Breast epithelium (tissue), 3 donors: ENCODE measurements at regions not wholly inside any gene's neighbourhood (a gene's known extent, or its start where the extent isn't known, plus 50 kb on each side); places are given as distances from the start of the nearest gene placed in this dataset.

Source experiments
- POLR2AphosphoS5 ChIP-seq, 3 donors: sonication (generic); formaldehyde crosslinking; IDR thresholded peaks; one replicate each; pipeline ENCODE4 v1.6.1; 2017; ENCODE audit warnings: antibody characterized with exemption in 3 of 3
- TF ChIP-seq, protein P1 (sequence below), 3 donors: fragments of 450-650 bp; IDR thresholded peaks; one replicate each; pipeline ENCODE4 v1.5.1; 2016 to 2017; ENCODE audit warnings: antibody characterized with exemption in 3 of 3, mild to moderate bottlenecking in 3 of 3, moderate library complexity in 3 of 3

DNA sequence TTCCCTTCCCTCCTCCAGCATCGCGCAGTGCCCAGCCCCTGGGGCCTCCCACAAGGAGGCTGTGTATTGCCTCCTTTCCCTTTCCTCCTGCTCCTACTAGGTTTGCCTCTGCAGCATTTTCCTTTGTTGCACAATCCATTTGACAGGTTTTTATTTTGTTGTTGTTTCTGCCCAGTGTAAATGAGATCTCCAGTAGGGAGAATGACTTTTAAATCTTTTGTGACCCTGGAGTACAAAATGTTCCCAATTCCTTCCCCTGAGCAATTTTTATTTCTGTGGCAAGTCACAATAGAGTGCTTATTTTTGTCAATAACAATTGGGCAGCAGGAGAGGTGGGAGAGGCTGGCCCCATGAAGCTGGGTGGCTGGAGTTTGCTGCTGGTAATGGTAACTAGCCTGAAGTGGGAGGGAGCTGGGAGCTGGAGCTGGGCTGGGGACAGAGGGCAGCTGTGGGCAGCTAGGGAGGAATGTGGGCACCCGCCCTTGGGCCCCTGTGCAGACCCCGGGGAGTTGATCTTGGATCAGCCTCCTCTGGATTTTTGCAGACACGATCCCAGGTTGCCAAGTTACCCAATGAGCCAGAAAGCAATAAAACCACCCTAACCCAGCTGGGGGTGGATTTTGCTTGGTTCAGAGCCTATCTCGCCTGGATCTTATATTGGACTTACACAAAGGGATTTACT, 160.1 kb downstream of the KTN1 start:
- TF ChIP-seq, protein P1, sequence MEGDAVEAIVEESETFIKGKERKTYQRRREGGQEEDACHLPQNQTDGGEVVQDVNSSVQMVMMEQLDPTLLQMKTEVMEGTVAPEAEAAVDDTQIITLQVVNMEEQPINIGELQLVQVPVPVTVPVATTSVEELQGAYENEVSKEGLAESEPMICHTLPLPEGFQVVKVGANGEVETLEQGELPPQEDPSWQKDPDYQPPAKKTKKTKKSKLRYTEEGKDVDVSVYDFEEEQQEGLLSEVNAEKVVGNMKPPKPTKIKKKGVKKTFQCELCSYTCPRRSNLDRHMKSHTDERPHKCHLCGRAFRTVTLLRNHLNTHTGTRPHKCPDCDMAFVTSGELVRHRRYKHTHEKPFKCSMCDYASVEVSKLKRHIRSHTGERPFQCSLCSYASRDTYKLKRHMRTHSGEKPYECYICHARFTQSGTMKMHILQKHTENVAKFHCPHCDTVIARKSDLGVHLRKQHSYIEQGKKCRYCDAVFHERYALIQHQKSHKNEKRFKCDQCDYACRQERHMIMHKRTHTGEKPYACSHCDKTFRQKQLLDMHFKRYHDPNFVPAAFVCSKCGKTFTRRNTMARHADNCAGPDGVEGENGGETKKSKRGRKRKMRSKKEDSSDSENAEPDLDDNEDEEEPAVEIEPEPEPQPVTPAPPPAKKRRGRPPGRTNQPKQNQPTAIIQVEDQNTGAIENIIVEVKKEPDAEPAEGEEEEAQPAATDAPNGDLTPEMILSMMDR (IDR thresholded peaks at IDR 0.05): no peak
- TF ChIP-seq POLR2AphosphoS5 (IDR thresholded peaks at IDR 0.05): peak in 1 of 3 donors; percentile 56
